ENCODE measurements at regions not wholly inside any gene's neighbourhood (a gene's known extent, or its start where the extent isn't known, plus 50 kb on each side); places are given as distances from the start of the nearest gene placed in this dataset.

DNA sequence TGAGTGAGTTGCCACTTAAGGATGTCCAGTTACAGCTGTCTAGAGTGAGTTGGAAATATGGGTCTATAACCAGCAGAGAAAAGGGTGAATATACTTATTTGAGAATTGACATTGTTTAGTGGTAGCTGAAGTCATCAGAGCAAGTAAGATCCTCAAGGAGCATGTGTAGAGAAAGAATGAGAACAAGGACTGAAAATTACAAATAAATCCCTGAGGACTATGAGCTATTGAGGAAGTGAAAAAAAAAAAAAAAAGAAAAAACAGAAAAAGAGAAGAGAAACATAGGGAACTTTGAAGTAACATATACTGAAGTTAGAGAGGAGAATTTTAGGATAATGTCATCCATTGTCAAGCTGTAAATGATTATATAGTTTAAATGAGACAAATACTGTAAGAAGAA lies 134.0 kb upstream of the CCDC68 start:
- ChIA-PET POLR2A (no interaction called here), CTCF (interaction anchor here (0.6 to 1.1 kb wide), 3 partner anchors 10 to 282 kb away, joined by 3 to 4 read pairs (median 3); no protein-coding TSS in a partner anchor)
- H3K4me3 ChIP-seq (ENCODE audit: low read depth, low read length) = no peak overlapping the region
- no peak for DNase-seq (ENCODE audit: low read depth, low spot score)
- H3K9me3 ChIP-seq (ENCODE audit: control insufficient read depth, insufficient read depth, low read length) = no peaks in the 10 kb centered on the region
- TF ChIP-seq, protein P1, sequence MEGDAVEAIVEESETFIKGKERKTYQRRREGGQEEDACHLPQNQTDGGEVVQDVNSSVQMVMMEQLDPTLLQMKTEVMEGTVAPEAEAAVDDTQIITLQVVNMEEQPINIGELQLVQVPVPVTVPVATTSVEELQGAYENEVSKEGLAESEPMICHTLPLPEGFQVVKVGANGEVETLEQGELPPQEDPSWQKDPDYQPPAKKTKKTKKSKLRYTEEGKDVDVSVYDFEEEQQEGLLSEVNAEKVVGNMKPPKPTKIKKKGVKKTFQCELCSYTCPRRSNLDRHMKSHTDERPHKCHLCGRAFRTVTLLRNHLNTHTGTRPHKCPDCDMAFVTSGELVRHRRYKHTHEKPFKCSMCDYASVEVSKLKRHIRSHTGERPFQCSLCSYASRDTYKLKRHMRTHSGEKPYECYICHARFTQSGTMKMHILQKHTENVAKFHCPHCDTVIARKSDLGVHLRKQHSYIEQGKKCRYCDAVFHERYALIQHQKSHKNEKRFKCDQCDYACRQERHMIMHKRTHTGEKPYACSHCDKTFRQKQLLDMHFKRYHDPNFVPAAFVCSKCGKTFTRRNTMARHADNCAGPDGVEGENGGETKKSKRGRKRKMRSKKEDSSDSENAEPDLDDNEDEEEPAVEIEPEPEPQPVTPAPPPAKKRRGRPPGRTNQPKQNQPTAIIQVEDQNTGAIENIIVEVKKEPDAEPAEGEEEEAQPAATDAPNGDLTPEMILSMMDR (IDR thresholded peaks at IDR 0.05; ENCODE audit: low read depth, low read length) = no peak
- no peaks in the 10 kb centered on the region for H3K27me3 ChIP-seq (ENCODE audit: control insufficient read depth, insufficient read depth, low read length)
- H3K27ac ChIP-seq (ENCODE audit: low read depth, low read length) = no peak overlapping the region

- H3K27ac ChIP-seq (ENCODE audit: low read depth, low read length) = no peak overlapping the region
- H3K27me3 ChIP-seq (ENCODE audit: control insufficient read depth, insufficient read depth, low read length) = no peaks in the 10 kb centered on the region
- no peak overlapping the region for H3K4me3 ChIP-seq (ENCODE audit: low read depth, low read length)
- CTCF ChIA-PET = no interaction called here
- TF ChIP-seq, protein P1 (IDR thresholded peaks at IDR 0.05; ENCODE audit: low read depth, low read length) = no peak
- H3K9me3 ChIP-seq (ENCODE audit: control insufficient read depth, insufficient read depth, low read length) = no peaks in the 10 kb centered on the region
- DNase-seq (ENCODE audit: low read depth, low spot score) = no peak
- POLR2A ChIA-PET = no interaction called here
Measured at GRCh38 chr18:55092166-55092565, 132.9 kb upstream of the CCDC68 start.

DNA sequence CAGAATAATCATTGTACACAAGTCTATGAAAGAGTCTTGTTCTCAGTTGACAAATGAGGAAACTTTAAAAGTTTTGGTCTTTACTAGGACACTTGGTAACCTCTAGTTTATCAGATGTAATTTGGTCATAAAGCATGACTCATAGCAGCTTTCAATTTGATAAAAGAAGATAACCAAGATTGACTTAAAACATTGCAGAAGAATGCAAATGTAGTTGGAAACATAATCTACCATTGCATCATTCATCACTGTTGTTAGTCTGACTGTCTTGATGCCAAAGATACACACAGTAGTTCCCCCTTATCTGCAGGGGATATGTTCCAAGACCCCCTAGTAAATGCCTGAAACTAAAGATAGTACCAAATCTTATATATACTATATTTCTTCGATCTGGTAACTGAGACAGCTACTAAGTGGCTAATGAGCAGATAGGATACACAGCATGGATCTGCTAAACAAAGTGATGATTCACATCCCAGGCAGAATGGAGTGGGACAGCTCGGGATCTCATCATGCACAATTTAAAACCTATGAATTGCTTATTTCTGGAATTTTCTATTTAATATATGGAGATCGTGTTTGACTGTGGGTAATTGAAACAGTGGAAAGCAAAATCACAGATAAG lies 131.4 kb upstream of the CCDC68 start:
- POLR2A ChIA-PET = no interaction called here
- DNase-seq (ENCODE audit: low read depth, low spot score) = no peak
- Histone ChIP-seq H3K27me3 (ENCODE audit: control insufficient read depth, insufficient read depth, low read length) (no peaks in the 10 kb centered on the region), H3K27ac (ENCODE audit: low read depth, low read length) (no peak overlapping the region), H3K9me3 (ENCODE audit: control insufficient read depth, insufficient read depth, low read length) (no peaks in the 10 kb centered on the region), H3K4me3 (ENCODE audit: low read depth, low read length) (no peak overlapping the region)
- CTCF ChIA-PET = no interaction called here
- TF ChIP-seq, protein P1 (IDR thresholded peaks at IDR 0.05; ENCODE audit: low read depth, low read length) = no peak

DNA sequence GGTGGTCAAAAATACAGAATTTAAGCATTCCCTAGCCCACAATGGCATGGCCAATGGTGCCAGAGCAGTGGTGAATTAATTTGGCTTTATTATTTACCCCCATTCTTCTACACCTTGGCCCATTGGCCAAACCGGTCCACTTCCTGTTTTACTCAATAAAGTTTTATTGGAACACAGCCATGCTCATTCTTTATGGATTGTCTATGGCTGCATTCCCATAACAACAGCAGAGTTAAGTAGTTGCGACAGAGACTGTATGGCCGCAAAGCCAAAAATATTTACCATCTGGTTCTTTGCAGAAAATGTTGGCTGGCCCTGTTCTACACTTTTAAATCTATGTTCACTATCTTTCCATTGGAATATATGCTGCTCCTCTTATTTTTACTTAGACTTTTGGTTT lies 130.3 kb upstream of the CCDC68 start:
- POLR2A ChIA-PET = no interaction called here

DNA sequence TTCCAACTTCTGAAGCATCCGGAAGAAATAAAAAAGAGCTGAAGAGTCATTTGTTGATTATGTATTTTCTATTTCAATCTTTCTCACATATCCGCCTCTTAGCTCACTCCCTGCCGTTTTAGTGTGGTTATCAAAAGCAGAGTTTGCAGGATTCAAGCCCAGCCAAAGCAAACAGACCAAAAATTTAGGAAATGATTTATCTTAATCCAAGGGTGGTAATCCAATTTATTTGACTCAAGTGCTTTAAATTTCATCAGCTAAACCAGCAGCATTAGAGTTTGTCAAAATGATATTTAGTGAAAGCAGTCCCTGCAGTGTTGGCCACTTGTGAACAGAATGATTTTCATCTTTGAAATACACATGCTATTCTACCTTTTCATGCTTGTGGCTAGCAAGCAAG lies 129.3 kb upstream of the CCDC68 start:
- ChIA-PET POLR2A (no interaction called here), CTCF (interaction anchor here (0.6 kb wide), 1 partner anchor 28 kb away, joined by 3 read pairs; no protein-coding TSS in a partner anchor)
- Histone ChIP-seq H3K27me3 (ENCODE audit: control insufficient read depth, insufficient read depth, low read length) (no peaks in the 10 kb centered on the region), H3K9me3 (ENCODE audit: control insufficient read depth, insufficient read depth, low read length) (no peaks in the 10 kb centered on the region), H3K27ac (ENCODE audit: low read depth, low read length) (no peak overlapping the region), H3K4me3 (ENCODE audit: low read depth, low read length) (no peak overlapping the region)
- TF ChIP-seq, protein P1 (IDR thresholded peaks at IDR 0.05; ENCODE audit: low read depth, low read length) = no peak
- DNase-seq (ENCODE audit: low read depth, low spot score) = no peak

More for the DNA sequence above, 130.3 kb upstream of the CCDC68 start:
- H3K4me3 ChIP-seq (ENCODE audit: low read depth, low read length) = no peak overlapping the region
- no peaks in the 10 kb centered on the region for H3K27me3 ChIP-seq (ENCODE audit: control insufficient read depth, insufficient read depth, low read length)
- CTCF ChIA-PET = no interaction called here
- TF ChIP-seq, protein P1 (IDR thresholded peaks at IDR 0.05; ENCODE audit: low read depth, low read length) = no peak
- H3K27ac ChIP-seq (ENCODE audit: low read depth, low read length) = no peak overlapping the region
- no peak for DNase-seq (ENCODE audit: low read depth, low spot score)
- no peaks in the 10 kb centered on the region for H3K9me3 ChIP-seq (ENCODE audit: control insufficient read depth, insufficient read depth, low read length)

Data from AG04450 (cell line).